GM18520 (cell line): ENCODE measurements at regions not wholly inside any gene's neighbourhood (a gene's known extent, or its start where the extent isn't known, plus 50 kb on each side); places are given as distances from the start of the nearest gene placed in this dataset.

Experiments used
- ATAC-seq: cut with Tn5 transposase; IDR thresholded peaks from one replicate; pipeline ENCODE4 v1.9.1; 2021; ENCODE audit not compliant: unreplicated experiment

- no peak for ATAC-seq
These were observed 193.1 kb downstream of the MAFB start for GRCh38 chr20:40495956-40496355.

DNA sequence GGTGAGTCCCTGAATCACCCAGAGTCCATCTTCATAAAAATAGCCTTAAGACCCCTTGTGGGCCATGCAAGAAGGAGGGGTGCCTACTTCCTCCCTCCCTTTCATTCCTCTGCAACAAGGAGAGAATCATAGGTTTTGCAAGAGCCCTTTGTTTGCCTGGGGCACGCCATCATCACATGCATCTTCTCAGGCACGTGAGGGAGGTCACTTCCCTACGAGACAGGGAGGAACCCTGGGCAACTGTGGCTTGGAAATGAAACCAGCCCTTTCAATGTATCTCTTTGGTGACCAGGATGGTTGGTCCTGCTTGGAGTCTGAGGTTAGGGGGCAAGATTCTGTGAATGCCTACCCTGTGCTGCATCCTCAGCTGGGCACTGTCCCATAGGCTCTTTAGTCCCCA lies 194.8 kb downstream of the MAFB start:
- ATAC-seq = no peak

DNA sequence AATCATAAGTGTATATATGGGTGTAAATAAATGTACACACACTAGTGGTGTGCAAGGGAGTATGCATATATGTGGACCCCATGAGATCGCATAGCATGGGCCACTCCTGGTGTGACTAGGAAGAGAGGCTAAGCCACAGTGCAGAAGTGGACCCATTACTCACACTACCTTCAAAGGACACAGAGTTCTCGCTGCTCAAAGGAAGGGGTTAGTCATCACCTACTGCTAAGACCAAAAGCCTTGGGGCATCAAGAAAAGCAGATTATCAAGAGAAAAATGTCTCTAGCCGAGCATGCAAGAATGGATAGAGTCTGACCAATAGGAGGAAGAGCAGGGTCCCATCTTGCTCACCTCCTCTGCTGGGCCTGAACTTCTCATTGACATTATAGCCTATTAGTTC lies 195.5 kb downstream of the MAFB start:
- ATAC-seq = no peak

DNA sequence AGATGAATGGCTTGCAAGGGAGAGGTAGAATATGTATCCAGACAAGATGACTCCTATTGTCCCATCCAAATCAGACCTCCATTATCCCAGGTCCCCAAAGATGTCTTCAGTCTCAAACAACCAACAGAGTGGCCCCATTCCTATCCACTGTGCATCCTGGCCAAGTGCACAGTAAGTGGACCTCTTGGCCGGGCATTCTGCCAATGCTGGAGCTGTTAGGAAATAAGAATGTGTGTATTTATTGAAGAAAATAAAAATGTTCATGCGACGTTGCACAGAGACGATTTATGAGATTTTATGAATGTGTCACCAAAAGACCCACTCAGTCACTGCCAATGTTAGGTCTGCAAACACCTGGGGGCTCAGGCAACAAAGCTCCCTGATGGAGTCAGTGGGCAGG lies 196.0 kb downstream of the MAFB start:
- ATAC-seq = no peak

GRCh38 chr20:40491009-40491590 lies 197.9 kb downstream of the MAFB start:
- ATAC-seq = no peak

GRCh38 chr20:40489886-40490285 lies 199.2 kb downstream of the MAFB start:
- ATAC-seq = no peak

DNA sequence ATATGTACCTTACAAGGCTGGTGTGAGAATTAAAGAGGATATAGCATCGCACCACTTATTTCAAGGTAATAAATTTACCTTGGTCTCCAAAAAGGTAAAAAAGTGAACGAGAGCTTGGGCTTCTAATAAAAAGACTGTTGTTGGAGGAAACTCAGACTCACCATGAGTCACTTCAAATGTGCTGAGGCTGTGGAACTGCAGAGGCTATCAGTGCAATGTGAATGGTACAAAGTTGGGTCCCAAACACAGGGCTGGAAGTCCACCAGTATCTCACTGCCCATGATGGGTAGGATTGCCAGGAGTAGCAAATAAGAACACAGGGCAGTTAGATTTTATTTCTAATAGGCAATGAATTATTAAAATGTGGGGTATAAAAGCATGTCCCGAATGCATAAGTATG lies 200.6 kb downstream of the MAFB start:
- no peak for ATAC-seq

DNA sequence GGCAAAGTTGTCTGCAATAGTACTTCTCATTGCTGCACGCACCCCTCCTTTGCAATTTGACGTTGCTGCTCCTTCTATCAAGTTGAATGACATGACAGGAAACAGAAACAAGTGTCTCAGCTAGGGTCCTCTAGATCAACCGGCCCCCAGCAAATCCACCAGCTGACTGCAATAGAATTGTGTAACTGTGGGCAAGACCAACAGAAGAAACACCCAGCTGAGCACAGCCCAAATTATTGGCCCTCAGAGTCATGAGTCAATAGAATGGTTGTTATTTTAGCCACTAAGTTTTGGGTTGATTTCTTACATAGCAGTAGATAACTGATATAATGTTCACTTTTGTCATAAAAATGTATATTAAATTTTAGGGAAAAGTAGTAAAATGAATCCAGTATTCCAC lies 202.7 kb downstream of the MAFB start:
- no peak for ATAC-seq

- no peak for ATAC-seq
These were observed 207.1 kb downstream of the MAFB start for GRCh38 chr20:40481743-40482458.

DNA sequence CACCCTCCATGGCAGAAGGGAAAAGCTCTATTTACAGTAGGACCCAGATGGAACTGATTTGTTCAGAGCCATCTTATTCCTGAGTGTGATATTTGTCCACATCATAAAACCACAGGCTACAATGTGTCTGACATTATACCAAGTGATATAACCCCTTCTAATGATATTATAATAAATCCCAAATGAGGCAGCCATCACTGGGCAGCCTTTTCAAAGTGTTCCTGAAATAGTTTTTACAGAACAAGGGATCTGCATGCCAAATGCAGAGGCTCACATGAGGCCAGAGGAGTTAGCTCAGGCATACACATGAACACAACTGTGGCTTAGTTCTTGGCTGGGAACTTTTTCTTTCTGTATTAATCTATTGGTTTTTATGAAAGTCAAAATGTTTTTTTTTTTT lies 207.7 kb downstream of the MAFB start:
- ATAC-seq = no peak

- no peak for ATAC-seq
These were observed 211.2 kb downstream of the MAFB start for GRCh38 chr20:40477805-40478204.

DNA sequence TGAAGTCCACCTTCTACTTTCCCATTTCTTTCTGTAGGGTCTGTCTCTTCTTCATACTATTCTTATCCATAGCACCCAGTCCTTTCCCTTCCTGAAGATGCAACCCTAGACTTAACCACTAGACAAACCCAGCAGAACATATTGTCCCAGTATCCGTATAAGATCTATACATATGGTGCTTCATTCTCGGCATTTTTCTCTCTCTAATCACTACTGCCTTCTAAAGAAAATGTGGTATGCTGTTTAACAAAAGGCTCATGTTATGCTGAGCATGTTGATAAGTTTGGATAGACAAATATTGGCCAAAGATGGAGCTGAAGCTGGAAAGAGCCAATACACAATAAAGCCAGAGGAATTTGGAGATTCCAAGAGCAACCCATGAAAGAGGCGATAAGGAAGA lies 212.6 kb downstream of the MAFB start:
- ATAC-seq = no peak

- ATAC-seq = no peak
These were observed 216.1 kb downstream of the MAFB start for GRCh38 chr20:40472905-40473304.

DNA sequence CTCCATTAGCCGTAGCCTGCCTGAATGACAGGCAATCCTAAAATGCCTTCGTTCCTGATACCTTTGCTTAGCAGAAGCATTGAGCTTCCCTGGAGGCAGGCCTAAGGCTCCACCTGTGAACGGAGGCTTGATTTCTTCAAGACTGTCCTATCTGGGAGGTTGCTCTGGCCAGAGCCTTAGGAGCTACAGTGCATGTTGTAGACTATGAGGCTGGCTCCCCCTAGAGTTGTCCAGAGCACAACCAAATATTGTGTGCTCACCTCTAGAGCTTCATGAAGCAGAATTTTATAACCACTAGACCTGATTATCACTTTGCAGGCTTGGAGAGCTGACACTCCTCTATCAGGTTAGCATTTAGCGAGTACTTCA lies 217.8 kb downstream of the MAFB start:
- no peak for ATAC-seq

DNA sequence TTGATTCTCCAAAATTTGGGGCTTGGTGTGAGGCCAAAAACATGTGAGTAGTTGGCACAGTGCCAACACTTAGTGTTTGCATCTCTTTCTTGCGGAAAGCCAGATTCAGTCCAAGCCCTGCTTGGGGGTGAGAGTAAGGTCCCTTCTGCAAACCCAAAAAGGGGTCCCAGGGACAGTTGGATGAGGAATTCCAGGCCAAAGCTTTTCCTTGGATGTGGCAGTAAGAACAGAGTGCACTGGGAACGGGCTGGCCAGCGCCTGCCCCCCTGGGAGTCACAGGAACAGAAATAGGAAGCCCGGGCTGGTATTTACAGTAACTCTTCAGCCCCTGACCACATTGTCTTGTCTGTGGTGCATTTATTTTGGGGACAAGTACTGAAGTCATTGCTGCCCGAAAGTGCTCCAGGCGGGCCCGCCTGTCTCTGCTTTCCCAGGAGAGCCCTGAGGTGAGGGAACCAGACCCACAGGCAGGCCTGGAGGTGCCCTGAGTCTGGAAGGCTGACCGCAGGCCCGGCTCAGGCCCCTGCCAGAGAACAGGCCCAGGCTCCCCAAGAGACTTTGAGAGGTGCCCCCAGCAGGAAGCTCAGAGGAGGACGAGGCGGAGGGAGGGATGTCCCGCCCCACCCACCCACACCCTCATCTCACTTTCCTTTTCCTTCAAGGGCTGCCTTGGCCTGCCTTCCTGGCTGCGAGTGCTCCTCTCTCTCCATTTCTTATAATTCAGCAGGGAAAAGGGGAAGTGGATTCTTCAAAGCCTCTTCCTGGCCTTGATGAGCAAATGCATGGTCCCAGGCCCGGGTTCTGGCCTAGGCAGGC lies 218.4 kb downstream of the MAFB start:
- no peak for ATAC-seq

DNA sequence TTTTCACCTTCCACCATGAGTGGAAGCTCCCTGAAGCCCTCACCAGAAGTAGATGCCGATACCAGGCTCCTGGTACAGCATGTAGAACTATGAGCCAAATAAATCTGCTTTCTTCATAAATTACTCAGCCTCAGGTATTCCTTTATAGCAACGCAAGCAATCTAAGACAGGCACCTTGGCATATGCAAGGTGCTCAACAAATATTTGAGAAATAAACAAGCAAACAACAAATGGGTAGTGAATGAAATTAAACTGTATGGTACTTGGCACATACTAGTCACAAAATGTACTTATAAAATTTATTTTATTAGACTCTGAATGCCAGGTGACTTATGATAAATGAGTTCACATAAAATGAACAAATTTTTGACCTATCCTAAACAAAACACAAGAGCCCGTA lies 220.3 kb downstream of the MAFB start:
- ATAC-seq = no peak

- ATAC-seq = no peak
These were observed 221.2 kb downstream of the MAFB start for GRCh38 chr20:40467703-40468411.

- no peak for ATAC-seq
These were observed 222.0 kb downstream of the MAFB start for GRCh38 chr20:40467067-40467466.

DNA sequence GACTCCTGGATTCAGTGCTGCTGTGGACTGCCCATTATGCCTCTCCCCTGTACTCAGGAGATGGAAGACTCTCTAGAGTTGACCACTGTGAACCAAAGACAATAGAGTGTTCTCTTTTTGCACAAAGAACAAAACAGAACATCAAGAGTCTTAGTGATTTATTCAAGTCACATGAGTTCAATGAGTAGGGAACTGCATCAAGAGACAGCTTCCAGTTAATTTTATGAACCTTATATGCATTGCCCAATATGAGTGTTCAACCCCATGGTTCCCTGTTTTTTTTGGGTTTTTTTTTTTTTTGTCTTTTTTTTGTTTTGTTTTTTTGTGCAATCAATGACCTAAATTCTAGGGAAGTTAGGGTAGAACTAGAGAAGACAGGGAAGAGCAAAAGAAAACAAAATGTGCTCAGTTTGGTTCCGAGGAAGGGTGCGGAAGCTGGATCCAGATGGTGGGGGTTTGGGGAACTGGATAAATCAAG lies 224.3 kb downstream of the MAFB start:
- ATAC-seq = no peak

GRCh38 chr20:40463171-40463570 lies 225.9 kb downstream of the MAFB start:
- no peak for ATAC-seq

- ATAC-seq = no peak
These were observed 226.5 kb downstream of the MAFB start for GRCh38 chr20:40462566-40462965.

GRCh38 chr20:40459299-40459698 lies 229.7 kb downstream of the MAFB start:
- ATAC-seq = no peak
